ENCODE measurements at regions not wholly inside any gene's neighbourhood (a gene's known extent, or its start where the extent isn't known, plus 50 kb on each side); places are given as distances from the start of the nearest gene placed in this dataset.

- no peak for DNase-seq
Observed at GRCh38 chrY:8393246-8393645, 944.0 kb upstream of the TSPY4 start.

GRCh38 chrY:8422906-8423305 lies 914.4 kb upstream of the TSPY4 start:
- no peak for DNase-seq

DNA sequence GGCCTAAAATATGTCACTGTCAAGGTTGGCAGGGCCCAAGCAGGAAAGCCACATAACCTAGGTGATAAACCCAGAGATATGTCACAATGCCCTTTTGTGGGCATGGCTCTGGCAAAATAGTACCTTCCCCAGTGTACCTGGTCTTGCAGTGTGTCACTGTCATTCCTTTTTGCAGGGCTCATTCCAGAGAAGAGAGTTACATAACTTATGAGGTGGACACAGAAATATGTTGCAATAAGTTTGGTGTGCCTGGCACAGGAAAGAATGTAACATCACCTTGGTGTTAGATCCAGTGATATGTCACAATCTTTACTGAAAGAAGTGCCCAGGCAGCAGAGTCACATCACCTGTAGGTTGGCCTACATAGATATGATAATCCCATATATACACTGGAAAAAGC lies 910.8 kb upstream of the TSPY4 start:
- DNase-seq, result no peak

DNA sequence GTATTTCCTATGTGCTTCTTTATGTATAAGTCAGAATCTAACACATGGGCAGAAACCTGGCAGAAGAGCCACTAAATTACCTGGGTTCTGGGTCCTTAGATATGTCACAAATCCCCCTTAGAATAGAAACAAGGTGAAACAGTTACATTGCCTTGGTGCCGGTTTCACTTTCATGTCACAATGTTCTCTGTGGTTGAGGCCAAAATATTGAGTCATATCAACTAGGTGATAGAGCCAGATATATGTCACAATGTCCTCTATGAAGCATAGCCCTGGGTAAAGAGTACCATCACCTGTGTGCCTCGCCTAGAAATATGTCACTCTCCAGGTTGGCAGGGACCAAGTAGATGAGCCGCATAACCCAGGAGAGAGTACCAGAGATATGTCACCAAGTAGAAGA lies 899.8 kb upstream of the TSPY4 start:
- no peak for DNase-seq

GRCh38 chrY:8442097-8442496 lies 895.2 kb upstream of the TSPY4 start:
- DNase-seq, result no peak

DNA sequence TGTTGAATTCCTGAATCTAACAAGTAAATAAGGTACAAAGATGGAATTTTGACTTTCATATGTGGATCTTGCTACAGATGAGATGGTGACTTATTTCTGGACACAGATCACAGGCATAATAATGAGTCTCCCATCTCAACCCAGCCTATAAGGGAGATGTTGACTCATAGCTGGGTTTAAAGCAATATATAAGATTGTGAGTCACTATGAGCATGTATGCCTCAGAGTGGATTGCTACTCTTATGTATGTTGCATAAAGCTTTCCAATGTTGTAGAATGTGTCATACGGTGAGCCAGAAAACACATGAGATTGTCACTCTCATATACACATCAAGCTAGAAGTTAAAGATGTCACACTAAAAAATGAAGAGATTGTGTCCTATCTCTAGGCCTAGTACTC lies 884.3 kb upstream of the TSPY4 start:
- DNase-seq, result no peak

GRCh38 chrY:8466813-8467212 lies 870.5 kb upstream of the TSPY4 start:
- no peak for DNase-seq

- DNase-seq, result no peak
Observed at GRCh38 chrY:8470249-8470648, 867.0 kb upstream of the TSPY4 start.

DNA sequence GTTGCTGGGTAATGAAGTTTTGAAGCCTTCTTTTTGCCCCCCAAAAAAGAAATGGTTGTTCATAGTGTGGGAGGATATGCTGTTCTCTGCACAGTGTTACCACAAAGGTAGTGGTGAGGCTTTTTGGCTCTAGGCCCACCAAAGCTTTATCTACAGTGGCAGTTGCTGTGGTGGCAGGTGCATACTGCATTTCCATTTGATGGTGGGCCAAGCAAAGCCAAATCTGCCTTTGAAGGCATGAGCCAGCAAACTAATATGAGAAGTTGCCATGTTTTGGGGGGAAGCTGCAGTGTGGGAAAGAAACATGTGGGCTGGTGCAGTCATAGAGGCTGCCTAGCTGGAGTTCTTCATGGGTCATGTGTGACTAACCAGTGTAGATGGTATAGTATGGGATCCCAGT lies 858.1 kb upstream of the TSPY4 start:
- DNase-seq, result no peak

DNA sequence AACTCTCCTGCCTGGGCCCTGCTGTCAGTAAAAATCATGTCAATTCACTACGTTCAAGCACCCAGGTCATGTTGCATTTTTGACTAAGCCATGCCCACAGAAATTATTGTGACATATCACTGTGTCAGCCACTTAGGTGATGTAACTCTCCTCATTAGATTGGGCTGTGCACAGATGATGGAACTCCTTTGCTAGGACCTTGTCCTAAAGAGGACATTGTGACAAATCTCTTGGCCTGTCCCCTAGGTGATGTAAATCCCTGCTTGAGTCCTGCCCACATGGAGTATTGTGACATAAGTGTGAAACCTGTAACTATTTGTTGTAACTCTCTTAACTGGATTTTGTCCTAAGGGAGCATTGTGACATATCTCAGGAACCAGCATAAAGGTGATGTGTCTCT lies 848.3 kb upstream of the TSPY4 start:
- no peak for DNase-seq

DNA sequence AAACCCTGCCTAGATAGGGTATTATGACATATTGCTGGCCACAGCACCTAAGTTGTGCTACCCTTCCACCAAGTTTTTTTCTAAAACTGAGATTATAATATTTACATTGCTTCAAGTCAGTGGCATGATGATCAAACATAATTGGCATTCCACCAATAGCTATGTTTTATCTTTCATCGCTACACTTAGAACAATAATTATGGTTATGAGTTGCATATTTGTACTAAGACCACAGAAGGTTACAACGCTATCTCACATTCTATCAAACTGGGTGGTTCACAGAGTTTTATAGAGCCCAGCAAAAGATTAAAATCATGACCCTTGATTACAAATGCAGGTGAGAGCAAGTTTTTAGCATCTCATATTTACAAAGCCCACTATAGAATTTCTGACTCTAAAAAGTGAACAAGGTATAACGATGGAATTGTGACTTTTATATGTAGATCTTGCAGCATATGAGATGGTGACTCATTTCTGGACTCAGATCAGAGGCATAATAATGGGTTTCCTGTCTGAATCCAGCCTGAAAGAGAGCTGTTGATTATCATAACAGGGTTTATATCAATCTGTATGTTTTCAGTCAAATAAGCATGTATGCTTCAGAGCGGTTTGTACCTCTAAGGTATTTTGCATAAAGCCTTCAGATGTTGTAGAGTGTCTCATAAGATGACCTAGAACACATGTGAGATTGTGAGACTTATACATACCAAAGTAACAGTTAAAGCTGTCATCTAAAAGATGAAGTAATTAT lies 847.2 kb upstream of the TSPY4 start:
- DNase-seq, result no peak

GRCh38 chrY:8494396-8494795 lies 842.9 kb upstream of the TSPY4 start:
- DNase-seq, result no peak

DNA sequence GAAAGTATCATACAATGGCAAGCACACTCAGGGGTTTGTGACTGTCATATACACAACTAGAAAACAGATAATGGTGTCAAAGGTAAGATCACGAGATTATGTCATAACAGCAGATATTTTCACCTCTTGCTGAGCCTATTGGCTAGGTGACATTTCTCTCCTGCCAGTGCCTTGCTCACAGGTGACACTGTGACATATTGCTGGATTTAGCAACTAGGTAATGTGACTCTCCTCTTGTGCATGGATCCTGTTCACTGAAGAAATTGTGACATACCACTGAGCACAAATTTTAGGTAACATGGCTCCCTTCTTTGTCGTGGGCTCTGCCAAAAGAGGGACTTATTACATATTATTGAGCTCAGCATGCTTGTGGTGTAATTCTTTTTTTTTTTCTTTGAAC lies 842.0 kb upstream of the TSPY4 start:
- DNase-seq, result no peak

DNA sequence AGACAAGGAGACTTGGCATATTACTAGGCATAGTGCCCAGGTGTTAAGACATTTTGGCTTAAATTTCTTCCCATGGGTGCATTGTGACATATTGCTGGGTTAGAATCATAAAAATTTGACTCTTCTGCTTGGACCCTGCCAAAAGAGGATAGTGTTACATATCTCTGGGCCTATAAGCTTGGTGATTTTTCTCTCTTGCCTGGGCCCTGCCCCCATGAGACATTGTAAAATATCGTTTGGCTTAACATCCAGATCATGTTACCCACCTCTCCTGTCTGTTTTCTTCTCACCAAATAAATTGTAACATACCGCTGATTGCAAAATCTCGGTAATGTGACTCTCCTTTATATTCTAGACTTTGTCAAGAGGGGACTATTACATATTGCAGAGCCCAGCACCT lies 836.4 kb upstream of the TSPY4 start:
- DNase-seq, result no peak

- no peak for DNase-seq
Observed at GRCh38 chrY:8533468-8533867, 803.8 kb upstream of the TSPY4 start.

DNA sequence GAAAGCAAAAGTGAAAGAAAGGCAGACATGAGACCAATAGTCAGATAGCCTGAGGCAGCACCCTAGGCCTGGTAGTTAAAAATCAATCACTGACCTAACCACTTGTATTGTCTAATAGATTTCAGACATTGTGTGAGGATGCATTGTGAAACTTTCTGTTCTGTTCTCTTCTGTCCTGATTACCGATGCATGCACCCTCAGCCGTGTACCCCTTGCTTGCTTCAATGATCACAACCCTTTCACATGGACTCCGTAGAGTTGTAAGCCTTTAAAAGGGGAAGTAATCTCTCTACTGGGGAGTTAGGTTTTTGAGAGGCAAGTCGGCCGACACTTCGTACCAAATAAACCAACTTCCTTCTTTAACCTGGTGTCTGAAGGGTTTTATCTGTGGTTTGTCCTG lies 801.6 kb upstream of the TSPY4 start:
- DNase-seq, result peak in 3 of 56 donors; percentile 0 to 19 (median 0)

DNA sequence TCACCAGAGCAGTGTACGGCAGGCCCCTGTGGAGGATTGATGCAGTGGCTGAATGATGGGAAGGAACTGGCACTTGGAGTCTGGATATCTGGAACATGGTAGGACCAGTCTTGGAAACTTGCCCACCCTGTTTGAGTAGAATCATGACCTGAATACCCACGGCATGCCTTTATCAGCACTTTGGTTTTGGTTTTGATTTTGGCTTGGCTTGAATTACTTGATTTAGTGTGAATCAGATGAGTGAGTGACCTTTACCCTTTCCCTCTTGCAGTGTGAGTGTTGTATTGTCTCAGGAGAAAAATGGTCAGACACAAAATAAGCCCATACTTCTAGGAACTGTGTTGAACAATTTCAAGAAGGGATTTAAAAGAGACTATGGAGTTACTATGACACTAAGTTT lies 801.0 kb upstream of the TSPY4 start:
- no peak for DNase-seq

- DNase-seq, result peak in 2 of 56 donors; percentile 0
Observed at GRCh38 chrY:8541306-8541705, 796.0 kb upstream of the TSPY4 start.

GRCh38 chrY:8544715-8545114 lies 792.5 kb upstream of the TSPY4 start:
- no peak for DNase-seq

GRCh38 chrY:8547931-8548330 lies 789.3 kb upstream of the TSPY4 start:
- DNase-seq, result no peak

DNA sequence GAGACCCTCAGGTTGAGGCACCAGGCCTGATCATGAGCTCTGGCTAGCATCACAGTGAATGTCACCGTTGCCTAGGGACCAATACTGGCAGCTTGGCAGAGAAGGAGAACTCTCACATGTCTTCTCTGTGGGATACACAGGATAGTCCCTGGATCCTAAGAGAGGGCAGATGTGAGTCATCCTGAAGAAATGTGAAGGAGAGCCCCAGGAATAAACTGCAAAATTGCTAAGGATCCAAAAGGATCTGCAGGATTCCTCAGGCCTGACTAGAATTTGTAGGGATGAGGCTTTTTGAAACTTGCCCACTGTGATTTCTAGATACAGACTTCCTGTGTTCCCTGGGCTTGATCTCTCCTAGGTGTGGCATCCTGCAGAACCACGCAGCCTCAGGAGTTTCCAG lies 785.9 kb upstream of the TSPY4 start:
- DNase-seq, result peak in 1 of 56 donors; percentile 0

GRCh38 chrY:8552168-8552805 lies 785.0 kb upstream of the TSPY4 start:
- DNase-seq, result no peak

DNA sequence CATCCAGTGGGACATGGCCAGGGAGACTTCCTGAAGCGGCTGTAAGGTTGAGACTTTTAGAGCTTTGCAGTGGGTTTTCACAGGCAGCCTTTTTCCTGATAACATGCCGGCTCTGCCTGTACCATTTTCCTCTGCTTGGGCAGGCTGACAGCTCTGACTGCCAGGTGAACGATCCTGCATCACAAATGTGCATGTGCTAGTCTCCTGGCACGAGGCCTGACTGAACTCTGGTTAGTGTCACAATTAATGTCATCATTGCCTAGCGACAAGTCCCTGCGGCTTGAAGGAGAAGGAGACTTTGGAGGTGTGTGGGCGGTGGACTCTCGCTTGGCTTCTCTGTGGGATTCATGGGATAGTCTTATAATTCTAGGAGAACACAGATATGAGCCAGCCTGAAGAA lies 783.6 kb upstream of the TSPY4 start:
- no peak for DNase-seq

All from amygdala (tissue), 56 donors.